ENCODE measurements at regions not wholly inside any gene's neighbourhood (a gene's known extent, or its start where the extent isn't known, plus 50 kb on each side); places are given as distances from the start of the nearest gene placed in this dataset.

DNA sequence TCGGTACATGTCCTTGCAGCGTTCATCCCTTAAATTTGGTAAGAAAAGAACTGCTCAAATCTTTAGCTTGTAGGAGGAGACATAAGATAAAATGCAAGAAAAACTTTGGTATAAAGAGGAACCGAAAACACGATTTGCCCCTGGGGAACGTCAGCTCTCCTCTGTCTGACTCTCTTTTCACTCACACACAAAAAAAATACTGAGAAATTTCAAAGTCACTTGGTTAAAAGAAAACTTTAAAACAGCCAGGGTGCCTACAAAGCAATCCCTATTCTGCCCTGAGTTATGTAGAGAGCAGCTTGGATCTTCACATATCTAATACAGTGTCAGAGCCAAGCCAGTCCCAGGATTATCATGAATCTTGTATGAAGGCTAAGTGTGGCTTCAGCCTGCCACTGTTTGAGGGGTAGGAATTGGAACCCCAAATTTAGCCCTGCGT is 248.5 kb upstream of the CXXC4 start (continued):
- TF ChIP-seq, protein P1, sequence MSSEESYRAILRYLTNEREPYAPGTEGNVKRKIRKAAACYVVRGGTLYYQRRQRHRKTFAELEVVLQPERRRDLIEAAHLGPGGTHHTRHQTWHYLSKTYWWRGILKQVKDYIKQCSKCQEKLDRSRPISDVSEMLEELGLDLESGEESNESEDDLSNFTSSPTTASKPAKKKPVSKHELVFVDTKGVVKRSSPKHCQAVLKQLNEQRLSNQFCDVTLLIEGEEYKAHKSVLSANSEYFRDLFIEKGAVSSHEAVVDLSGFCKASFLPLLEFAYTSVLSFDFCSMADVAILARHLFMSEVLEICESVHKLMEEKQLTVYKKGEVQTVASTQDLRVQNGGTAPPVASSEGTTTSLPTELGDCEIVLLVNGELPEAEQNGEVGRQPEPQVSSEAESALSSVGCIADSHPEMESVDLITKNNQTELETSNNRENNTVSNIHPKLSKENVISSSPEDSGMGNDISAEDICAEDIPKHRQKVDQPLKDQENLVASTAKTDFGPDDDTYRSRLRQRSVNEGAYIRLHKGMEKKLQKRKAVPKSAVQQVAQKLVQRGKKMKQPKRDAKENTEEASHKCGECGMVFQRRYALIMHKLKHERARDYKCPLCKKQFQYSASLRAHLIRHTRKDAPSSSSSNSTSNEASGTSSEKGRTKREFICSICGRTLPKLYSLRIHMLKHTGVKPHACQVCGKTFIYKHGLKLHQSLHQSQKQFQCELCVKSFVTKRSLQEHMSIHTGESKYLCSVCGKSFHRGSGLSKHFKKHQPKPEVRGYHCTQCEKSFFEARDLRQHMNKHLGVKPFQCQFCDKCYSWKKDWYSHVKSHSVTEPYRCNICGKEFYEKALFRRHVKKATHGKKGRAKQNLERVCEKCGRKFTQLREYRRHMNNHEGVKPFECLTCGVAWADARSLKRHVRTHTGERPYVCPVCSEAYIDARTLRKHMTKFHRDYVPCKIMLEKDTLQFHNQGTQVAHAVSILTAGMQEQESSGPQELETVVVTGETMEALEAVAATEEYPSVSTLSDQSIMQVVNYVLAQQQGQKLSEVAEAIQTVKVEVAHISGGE (CRISPR knock-in tag; IDR thresholded peaks at IDR 0.05), result no peak
- TF ChIP-seq NR2F1 (conservative IDR thresholded peaks at IDR 0.05) (no peak), BRCA1 (IDR thresholded peaks at IDR 0.05; ENCODE audit: low read depth, low read length) (no peak), EED (IDR thresholded peaks at IDR 0.05; ENCODE audit: low read depth) (peak; percentile 53), SUPT20H (IDR thresholded peaks at IDR 0.05; ENCODE audit: borderline replicate concordance, control insufficient read depth, low read depth, low read length) (no peak), LARP7 (IDR thresholded peaks at IDR 0.05) (no peak), CREB1 (IDR thresholded peaks at IDR 0.05; ENCODE audit: low read depth) (peak; percentile 30; the same call in 1 of the 2 replicates), IKZF2 (IDR thresholded peaks at IDR 0.05) (peak; percentile 65 to 76), CREM (IDR thresholded peaks at IDR 0.05; ENCODE audit: low read depth) (peak; percentile 81), HDAC6 (IDR thresholded peaks at IDR 0.05; ENCODE audit: unreplicated experiment) (no peak), SPI1 (IDR thresholded peaks at IDR 0.05; ENCODE audit: borderline replicate concordance, insufficient read depth, low read depth, low read length) (peak; percentile 96), TBL1XR1 (IDR thresholded peaks at IDR 0.05; ENCODE audit: low read depth, low read length) (no peak), SREBF2 (IDR thresholded peaks at IDR 0.05; ENCODE audit: low read length) (no peak), SRF (IDR thresholded peaks at IDR 0.05; ENCODE audit: low read depth in 2 of 2, low read length in 2 of 2) (no peak), TCF12 (IDR thresholded peaks at IDR 0.05; ENCODE audit: low read depth, low read length) (no peak), ZNF217 (IDR thresholded peaks at IDR 0.05) (no peak; the same call in none of the 2 replicates), HDGF (IDR thresholded peaks at IDR 0.05) (no peak), HCFC1 (IDR thresholded peaks at IDR 0.05; ENCODE audit: low read length) (no peak), ZNF384 (IDR thresholded peaks at IDR 0.05; ENCODE audit: borderline replicate concordance, low read depth, low read length) (peak; percentile 81; the same call in 1 of the 2 replicates), CBX5 (IDR thresholded peaks at IDR 0.05; ENCODE audit: low read depth) (0 out of 2 replicates have a peak, but pooled peaks have one; percentile 45), SMC3 (IDR thresholded peaks at IDR 0.05; ENCODE audit: borderline replicate concordance, low read length) (peak; percentile 17; the same call in 1 of the 2 replicates), ZSCAN29 (IDR thresholded peaks at IDR 0.05) (no peak), POLR2AphosphoS5 (IDR thresholded peaks at IDR 0.05; ENCODE audit: low read length) (no peak), ZZZ3 (IDR thresholded peaks at IDR 0.05; ENCODE audit: control insufficient read depth, insufficient read length, low read depth) (no peak)
- TF ChIP-seq, protein P2, sequence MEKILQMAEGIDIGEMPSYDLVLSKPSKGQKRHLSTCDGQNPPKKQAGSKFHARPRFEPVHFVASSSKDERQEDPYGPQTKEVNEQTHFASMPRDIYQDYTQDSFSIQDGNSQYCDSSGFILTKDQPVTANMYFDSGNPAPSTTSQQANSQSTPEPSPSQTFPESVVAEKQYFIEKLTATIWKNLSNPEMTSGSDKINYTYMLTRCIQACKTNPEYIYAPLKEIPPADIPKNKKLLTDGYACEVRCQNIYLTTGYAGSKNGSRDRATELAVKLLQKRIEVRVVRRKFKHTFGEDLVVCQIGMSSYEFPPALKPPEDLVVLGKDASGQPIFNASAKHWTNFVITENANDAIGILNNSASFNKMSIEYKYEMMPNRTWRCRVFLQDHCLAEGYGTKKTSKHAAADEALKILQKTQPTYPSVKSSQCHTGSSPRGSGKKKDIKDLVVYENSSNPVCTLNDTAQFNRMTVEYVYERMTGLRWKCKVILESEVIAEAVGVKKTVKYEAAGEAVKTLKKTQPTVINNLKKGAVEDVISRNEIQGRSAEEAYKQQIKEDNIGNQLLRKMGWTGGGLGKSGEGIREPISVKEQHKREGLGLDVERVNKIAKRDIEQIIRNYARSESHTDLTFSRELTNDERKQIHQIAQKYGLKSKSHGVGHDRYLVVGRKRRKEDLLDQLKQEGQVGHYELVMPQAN (conservative IDR thresholded peaks at IDR 0.05), result no peak
- TF ChIP-seq, protein P3, sequence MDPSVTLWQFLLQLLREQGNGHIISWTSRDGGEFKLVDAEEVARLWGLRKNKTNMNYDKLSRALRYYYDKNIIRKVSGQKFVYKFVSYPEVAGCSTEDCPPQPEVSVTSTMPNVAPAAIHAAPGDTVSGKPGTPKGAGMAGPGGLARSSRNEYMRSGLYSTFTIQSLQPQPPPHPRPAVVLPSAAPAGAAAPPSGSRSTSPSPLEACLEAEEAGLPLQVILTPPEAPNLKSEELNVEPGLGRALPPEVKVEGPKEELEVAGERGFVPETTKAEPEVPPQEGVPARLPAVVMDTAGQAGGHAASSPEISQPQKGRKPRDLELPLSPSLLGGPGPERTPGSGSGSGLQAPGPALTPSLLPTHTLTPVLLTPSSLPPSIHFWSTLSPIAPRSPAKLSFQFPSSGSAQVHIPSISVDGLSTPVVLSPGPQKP (IDR thresholded peaks at IDR 0.05; ENCODE audit: low read depth, low read length), result no peak
- TF ChIP-seq, protein P4, sequence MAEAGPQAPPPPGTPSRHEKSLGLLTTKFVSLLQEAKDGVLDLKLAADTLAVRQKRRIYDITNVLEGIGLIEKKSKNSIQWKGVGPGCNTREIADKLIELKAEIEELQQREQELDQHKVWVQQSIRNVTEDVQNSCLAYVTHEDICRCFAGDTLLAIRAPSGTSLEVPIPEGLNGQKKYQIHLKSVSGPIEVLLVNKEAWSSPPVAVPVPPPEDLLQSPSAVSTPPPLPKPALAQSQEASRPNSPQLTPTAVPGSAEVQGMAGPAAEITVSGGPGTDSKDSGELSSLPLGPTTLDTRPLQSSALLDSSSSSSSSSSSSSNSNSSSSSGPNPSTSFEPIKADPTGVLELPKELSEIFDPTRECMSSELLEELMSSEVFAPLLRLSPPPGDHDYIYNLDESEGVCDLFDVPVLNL (IDR thresholded peaks at IDR 0.05; ENCODE audit: low read depth, low read length), result no peak

All from GM12878 (cell line).